A673 (cell line): ENCODE measurements at regions not wholly inside any gene's neighbourhood (a gene's known extent, or its start where the extent isn't known, plus 50 kb on each side); places are given as distances from the start of the nearest gene placed in this dataset.
"Not testable (repeated sequence)": the region's sequence is repeated elsewhere in the genome, so short reads cannot be mapped to it uniquely, and the experiment has no call there.

Experiments
- BruUV-seq: library from RNA; stranded (reverse); fragments of 400-500 nt; replicated peaks from 2 replicates; lab custom pipeline; 2021; lab: Mats Ljungman, UMichigan
- CTCF ChIA-PET: fragments of 300-600 bp; sonication (Branson Sonifier 250); formaldehyde crosslinking; loops from one replicate; lab custom pipeline; 2022; ENCODE audit warnings: antibody characterized with exemption; lab: Charles Lee
- POLR2A ChIA-PET: fragments of 300-600 bp; sonication (Branson Sonifier 250); formaldehyde crosslinking; loops from one replicate; lab custom pipeline; 2022; ENCODE audit warnings: antibody characterized with exemption; ENCODE audit not compliant: low non-redundant PET; lab: Charles Lee
- DNase-seq: peaks from one replicate; pipeline ENCODE4 v3.0.0-alpha.2; 2015; ENCODE audit warnings: low spot score
- H3K27ac ChIP-seq: fragments of 200-600 bp; sonication (generic); 2 replicates; pipeline ENCODE4 v1.5.1; 2016; ENCODE audit warnings: mixed run types, low read depth, mild to moderate bottlenecking, mixed read lengths, antibody characterized with exemption, low read length; ENCODE audit not compliant: poor library complexity, severe bottlenecking
- H3K27me3 ChIP-seq: fragments of 200-600 bp; sonication (generic); replicated peaks from 2 replicates; pipeline ENCODE4 v1.6.1; 2017; ENCODE audit warnings: mixed run types, low read depth, mild to moderate bottlenecking, mixed read lengths, antibody characterized with exemption, low read length; ENCODE audit not compliant: insufficient read depth, poor library complexity
- H3K36me3 ChIP-seq: fragments of 200-600 bp; sonication (generic); 2 replicates; pipeline ENCODE4 v1.6.1; 2016; ENCODE audit warnings: mixed run types, mild to moderate bottlenecking, mixed read lengths, antibody characterized with exemption, low read length; ENCODE audit not compliant: insufficient read depth, poor library complexity, severe bottlenecking
- H3K4me1 ChIP-seq: fragments of 200-600 bp; sonication (generic); 2 replicates; pipeline ENCODE4 v1.6.1; 2017; ENCODE audit warnings: mixed run types, mild to moderate bottlenecking, mixed read lengths, antibody characterized with exemption, low read length; ENCODE audit not compliant: insufficient read depth, poor library complexity, severe bottlenecking
- H3K4me3 ChIP-seq: fragments of 200-600 bp; sonication (generic); 2 replicates; pipeline ENCODE4 v1.5.1; 2016; ENCODE audit warnings: low read depth, mixed run types, mild to moderate bottlenecking, mixed read lengths, low read length; ENCODE audit not compliant: poor library complexity, severe bottlenecking
- H3K9me3 ChIP-seq: fragments of 200-600 bp; sonication (generic); 2 replicates; pipeline ENCODE4 v1.6.1; 2016; ENCODE audit warnings: mixed run types, low read depth, mild to moderate bottlenecking, mixed read lengths, antibody characterized with exemption, low read length; ENCODE audit not compliant: poor library complexity, severe bottlenecking
- CTCF ChIP-seq: fragments of 300-800, 200-600 bp; sonication (generic); conservative IDR thresholded peaks from 2 replicates; pipeline ENCODE4 v1.5.1; 2017; ENCODE audit warnings: low read depth, mild to moderate bottlenecking, antibody characterized with exemption, low read length, moderate library complexity, mixed read lengths
- EZH2 ChIP-seq: fragments of 200-600 bp; sonication (generic); IDR thresholded peaks from 2 replicates; pipeline ENCODE4 v1.6.1; 2017; ENCODE audit warnings: borderline replicate concordance, low read depth, mild to moderate bottlenecking, mixed read lengths, antibody characterized with exemption, low read length; ENCODE audit not compliant: poor library complexity, severe bottlenecking
- intact Hi-C: fragments of 100-400 bp; cut with micrococcal nuclease; formaldehyde crosslinking; loops from one replicate; pipeline ENCODE4 v1.10.0; 2022; ENCODE audit not compliant: unreplicated experiment

DNA sequence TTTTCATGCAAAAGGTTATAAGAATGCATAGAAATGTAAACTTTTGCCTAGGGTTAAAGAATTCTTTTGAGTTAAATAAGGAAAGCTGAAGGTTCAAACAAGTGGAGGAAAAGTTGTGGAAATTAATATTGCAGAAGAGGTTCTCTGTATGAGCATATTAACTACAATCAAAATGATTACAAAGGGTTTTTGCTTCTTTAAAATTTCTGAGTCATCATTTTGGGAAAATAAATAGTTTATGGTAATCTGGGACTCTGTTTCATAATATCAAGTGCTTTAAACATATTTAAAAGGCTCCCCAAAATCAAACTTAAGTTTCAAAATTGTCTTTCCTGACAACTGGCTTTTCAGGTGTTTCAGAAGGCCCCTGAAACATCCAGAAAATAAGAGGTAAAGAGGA, 415.7 kb downstream of the ZNF804A start:
- intact Hi-C loops = no loop called here
- BruUV-seq = no TSS peak
- H3K27me3 ChIP-seq = no peaks in the 10 kb centered on the region
- no peak overlapping the region for H3K4me3 ChIP-seq
- no peak for DNase-seq
- H3K27ac ChIP-seq = no peak overlapping the region
- no peaks in the 10 kb centered on the region for H3K36me3 ChIP-seq
- no peaks in the 10 kb centered on the region for H3K4me1 ChIP-seq
- TF ChIP-seq CTCF = no peak
- no peak for TF ChIP-seq EZH2
- H3K9me3 ChIP-seq = peaks cover 20% of the 10 kb centered on the region
- ChIA-PET POLR2A (no interaction called here), CTCF (no interaction called here)

GRCh38 chr2:185025891-185026290, 427.6 kb downstream of the ZNF804A start:
- DNase-seq, H3K27ac ChIP-seq, CTCF ChIA-PET, intact Hi-C loops, H3K27me3 ChIP-seq, POLR2A ChIA-PET, H3K4me1 ChIP-seq, H3K4me3 ChIP-seq, BruUV-seq, H3K9me3 ChIP-seq, H3K36me3 ChIP-seq: not testable (repeated sequence)

- intact Hi-C loops = no loop called here
Measured at GRCh38 chr2:185035906-185036305, 437.6 kb downstream of the ZNF804A start.

More at GRCh38 chr2:185035906-185036305, 437.6 kb downstream of the ZNF804A start:
- Histone ChIP-seq H3K36me3 (no peaks in the 10 kb centered on the region), H3K27ac (no peak overlapping the region), H3K9me3 (no peaks in the 10 kb centered on the region), H3K27me3 (no peaks in the 10 kb centered on the region), H3K4me1 (no peaks in the 10 kb centered on the region), H3K4me3 (no peak overlapping the region)
- ChIA-PET POLR2A (no interaction called here), CTCF (no interaction called here)
- BruUV-seq = no TSS peak
- TF ChIP-seq EZH2 (no peak), CTCF (no peak)
- DNase-seq = no peak
